Bronchial epithelial cell (primary cell): ENCODE measurements at regions not wholly inside any gene's neighbourhood (a gene's known extent, or its start where the extent isn't known, plus 50 kb on each side); places are given as distances from the start of the nearest gene placed in this dataset.
"Not testable (repeated sequence)": the region's sequence is repeated elsewhere in the genome, so short reads cannot be mapped to it uniquely, and the experiment has no call there.

Source experiments
- DNase-seq: peaks from one replicate; pipeline ENCODE4 v3.0.0-alpha.2; 2010; ENCODE audit warnings: low read depth
- FAIRE-seq: peaks from 2 replicates; lab custom pipeline; 2011; peaks lifted over from hg19 to GRCh38; lab: Jason Lieb, UNC
- H3K27me3 ChIP-seq: 2 replicates; pipeline ENCODE4 v1.5.1; 2011; ENCODE audit warnings: low read length; ENCODE audit not compliant: control insufficient read depth, insufficient read depth
- H3K36me3 ChIP-seq: 2 replicates; pipeline ENCODE4 v1.5.1; 2011; ENCODE audit warnings: low read length; ENCODE audit not compliant: control insufficient read depth, insufficient read depth
- H3K4me3 ChIP-seq: 2 replicates; pipeline ENCODE4 v1.5.1; 2011; ENCODE audit warnings: mild to moderate bottlenecking, low read depth, low read length, control low read depth
- TF ChIP-seq, protein P1 (sequence below): IDR thresholded peaks from 2 replicates; pipeline ENCODE4 v1.5.1; 2011; ENCODE audit warnings: mild to moderate bottlenecking, moderate library complexity, low read length, control low read depth, inconsistent platforms; ENCODE audit not compliant: insufficient read depth, severe bottlenecking

DNA sequence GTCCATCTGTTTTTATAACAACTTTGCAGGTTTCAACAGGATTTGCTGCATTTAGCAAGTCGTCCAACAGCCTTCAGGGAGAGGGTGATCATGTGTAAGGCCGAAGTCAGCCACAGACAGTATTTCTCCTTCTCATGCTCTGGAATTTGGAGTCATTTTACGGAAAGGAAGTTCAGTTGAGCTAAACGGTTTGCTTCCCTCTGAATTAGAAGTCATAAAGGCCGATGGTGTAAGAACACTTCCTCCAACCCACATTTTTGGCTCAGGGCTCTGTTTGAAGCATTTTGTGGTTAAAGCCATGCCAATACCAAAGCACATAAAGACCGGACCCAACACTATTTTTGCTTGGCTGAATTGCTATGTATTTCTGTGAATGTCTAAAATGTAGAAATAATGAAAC, 129.5 kb downstream of the TMEM182 start:
- no peaks in the 10 kb centered on the region for H3K27me3 ChIP-seq
- TF ChIP-seq, protein P1, sequence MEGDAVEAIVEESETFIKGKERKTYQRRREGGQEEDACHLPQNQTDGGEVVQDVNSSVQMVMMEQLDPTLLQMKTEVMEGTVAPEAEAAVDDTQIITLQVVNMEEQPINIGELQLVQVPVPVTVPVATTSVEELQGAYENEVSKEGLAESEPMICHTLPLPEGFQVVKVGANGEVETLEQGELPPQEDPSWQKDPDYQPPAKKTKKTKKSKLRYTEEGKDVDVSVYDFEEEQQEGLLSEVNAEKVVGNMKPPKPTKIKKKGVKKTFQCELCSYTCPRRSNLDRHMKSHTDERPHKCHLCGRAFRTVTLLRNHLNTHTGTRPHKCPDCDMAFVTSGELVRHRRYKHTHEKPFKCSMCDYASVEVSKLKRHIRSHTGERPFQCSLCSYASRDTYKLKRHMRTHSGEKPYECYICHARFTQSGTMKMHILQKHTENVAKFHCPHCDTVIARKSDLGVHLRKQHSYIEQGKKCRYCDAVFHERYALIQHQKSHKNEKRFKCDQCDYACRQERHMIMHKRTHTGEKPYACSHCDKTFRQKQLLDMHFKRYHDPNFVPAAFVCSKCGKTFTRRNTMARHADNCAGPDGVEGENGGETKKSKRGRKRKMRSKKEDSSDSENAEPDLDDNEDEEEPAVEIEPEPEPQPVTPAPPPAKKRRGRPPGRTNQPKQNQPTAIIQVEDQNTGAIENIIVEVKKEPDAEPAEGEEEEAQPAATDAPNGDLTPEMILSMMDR: no peak
- DNase-seq: peak; percentile 67
- no peaks in the 10 kb centered on the region for H3K36me3 ChIP-seq
- H3K4me3 ChIP-seq: no peak overlapping the region
- peak; percentile 18 for FAIRE-seq

DNA sequence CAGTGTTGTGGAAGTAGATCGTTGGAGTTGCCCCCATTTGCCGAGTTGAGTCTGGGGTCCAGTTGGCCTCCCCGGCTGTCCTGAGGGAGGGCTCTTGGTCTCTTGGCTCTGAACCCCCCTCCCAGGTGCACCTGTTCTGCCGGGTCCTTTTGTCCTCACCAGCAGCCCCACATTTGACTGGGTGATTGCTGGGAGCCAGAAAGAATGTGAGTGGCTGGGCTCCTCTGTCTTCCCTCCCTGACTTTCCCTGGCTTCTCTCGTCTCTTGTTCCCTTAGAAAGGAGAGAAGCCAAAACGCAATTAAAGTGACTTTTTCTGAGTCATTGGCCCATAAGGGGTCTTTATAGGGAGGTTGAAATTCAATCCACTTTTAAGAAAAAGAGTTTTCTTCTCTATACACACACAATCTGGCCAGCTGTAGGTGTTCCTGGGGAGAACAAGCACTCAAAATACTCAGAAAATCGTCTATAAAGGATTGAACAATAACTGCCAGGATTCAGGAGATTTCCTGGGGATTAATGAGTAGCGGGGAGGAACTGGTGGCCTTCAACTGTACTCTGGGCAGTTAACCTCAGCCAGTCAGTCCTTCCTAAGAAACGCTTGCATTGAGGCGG, 131.0 kb downstream of the TMEM182 start:
- no peaks in the 10 kb centered on the region for H3K27me3 ChIP-seq
- FAIRE-seq (no peak), DNase-seq (no peak)
- H3K4me3 ChIP-seq: no peak overlapping the region
- TF ChIP-seq, protein P1: no peak
- no peaks in the 10 kb centered on the region for H3K36me3 ChIP-seq

DNA sequence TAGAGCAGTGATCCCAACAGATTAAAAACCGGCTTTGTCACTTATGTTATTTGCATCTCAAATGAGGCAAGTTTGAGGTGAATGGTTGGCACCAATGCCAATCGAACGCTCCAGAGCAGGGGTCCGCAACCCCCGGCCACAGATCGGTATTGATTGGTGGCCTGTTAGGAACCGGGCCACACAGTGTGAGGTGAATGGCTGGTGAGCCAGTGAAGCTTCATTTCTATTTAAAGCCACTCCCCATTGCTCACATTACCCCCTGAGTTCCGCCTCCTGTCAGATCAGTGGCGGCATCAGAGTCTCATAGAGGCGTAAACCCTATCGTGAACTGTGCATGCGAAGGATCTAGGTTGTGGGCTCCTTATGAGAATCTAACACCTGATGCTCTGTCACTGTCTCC, 132.0 kb downstream of the TMEM182 start:
- Histone ChIP-seq H3K27me3 (no peaks in the 10 kb centered on the region), H3K4me3 (no peak overlapping the region), H3K36me3 (no peaks in the 10 kb centered on the region)
- TF ChIP-seq, protein P1: no peak
- FAIRE-seq (no peak), DNase-seq (no peak)

DNA sequence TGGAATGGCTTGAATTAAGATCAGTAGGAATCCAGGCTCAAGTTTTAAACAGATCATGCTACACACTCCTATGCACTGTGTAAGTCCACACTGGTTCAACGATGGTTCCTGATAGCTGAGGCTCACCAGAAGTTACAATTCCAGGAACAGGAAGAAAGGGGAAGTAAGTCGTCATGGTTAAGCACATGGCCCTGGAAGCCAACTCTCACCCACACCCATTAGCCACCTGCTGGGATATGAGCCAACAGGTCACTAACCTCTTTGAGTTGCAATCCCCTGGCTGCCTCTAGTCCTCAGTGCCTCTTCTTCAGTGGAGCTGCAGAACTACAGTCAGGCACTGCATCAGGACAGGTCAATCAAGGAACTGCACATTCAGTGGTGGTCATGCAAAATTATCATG, 133.5 kb downstream of the TMEM182 start:
- Histone ChIP-seq H3K36me3 (no peaks in the 10 kb centered on the region), H3K27me3 (no peaks in the 10 kb centered on the region), H3K4me3 (no peak overlapping the region)
- DNase-seq: no peak
- peak; percentile 7 for FAIRE-seq
- TF ChIP-seq, protein P1: no peak

DNA sequence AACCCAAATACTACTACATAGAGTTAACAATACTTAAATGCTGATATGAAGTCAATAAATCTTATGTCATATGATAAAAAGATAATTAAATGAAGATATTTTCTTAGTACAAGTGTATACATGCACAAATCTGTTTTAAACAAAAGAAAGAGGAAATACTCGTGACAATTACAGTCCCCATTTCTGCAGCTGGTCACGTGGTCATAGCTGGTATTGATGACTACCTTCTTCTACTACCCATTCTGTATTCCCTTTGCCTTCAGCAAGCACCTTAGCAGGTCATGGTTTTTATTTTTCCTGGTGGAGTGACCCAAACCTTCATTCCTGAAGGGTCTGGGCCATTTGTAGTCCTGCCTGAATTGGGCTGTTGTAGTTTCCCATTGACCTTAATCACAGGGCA, 147.4 kb downstream of the TMEM182 start:
- H3K27me3 ChIP-seq, FAIRE-seq, H3K36me3 ChIP-seq, DNase-seq, H3K4me3 ChIP-seq: not testable (repeated sequence)

DNA sequence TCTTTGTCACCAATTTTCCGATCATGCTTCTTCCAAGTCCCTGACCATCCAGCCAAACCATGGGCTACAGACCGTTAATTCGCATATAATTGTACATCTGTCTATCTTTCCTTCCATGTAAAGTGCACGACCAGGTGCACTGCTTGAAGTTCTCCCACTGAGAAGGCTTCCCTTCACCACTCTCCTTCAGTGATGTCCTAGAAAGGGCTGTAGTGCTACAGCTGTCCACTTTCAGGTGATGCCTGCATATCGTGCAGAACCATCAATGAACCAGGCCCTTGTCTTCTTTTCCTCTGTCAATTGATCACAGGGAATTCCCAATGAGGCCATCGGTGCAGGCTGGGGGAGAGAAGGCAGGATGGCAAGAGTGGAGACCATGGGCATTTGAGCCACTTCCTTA, 148.9 kb downstream of the TMEM182 start:
- DNase-seq: no peak
- H3K4me3 ChIP-seq: no peak overlapping the region
- TF ChIP-seq, protein P1: no peak
- no peaks in the 10 kb centered on the region for H3K36me3 ChIP-seq
- FAIRE-seq: no peak
- no peaks in the 10 kb centered on the region for H3K27me3 ChIP-seq
